Kidney (tissue), 13 donors: ENCODE measurements at regions not wholly inside any gene's neighbourhood (a gene's known extent, or its start where the extent isn't known, plus 50 kb on each side); places are given as distances from the start of the nearest gene placed in this dataset.

Source experiments
- DNase-seq, 5 donors: peaks; one replicate each; pipeline ENCODE4 v3.0.0-alpha.2; 2013 to 2020
- FAIRE-seq: peaks from 2 replicates; lab custom pipeline; 2012; peaks lifted over from hg19 to GRCh38; lab: Jason Lieb, UNC
- H3K27ac ChIP-seq, 2 donors: one replicate each; pipeline ENCODE4 v1.7.0; 2013; ENCODE audit warnings: low read depth in 2 of 2, low read length in 2 of 2, inconsistent platforms in 1 of 2
- H3K27me3 ChIP-seq: one replicate; pipeline ENCODE4 v1.7.1; 2013; ENCODE audit warnings: low read length, inconsistent platforms; ENCODE audit not compliant: control insufficient read depth, insufficient read depth
- H3K36me3 ChIP-seq, 3 donors: one replicate each; pipeline versions ENCODE4 v1.7.0 to v1.7.1; 2013; ENCODE audit warnings: low read length in 3 of 3, control low read depth in 1 of 3, inconsistent platforms in 1 of 3; ENCODE audit not compliant: insufficient read depth in 3 of 3, control insufficient read depth in 2 of 3
- H3K4me1 ChIP-seq, 3 donors: one replicate each; pipeline versions ENCODE4 v1.7.0 to v1.7.1; 2013; ENCODE audit warnings: low read length in 3 of 3, inconsistent platforms in 1 of 3, low read depth in 1 of 3; ENCODE audit not compliant: control insufficient read depth in 2 of 3, insufficient read depth in 2 of 3
- H3K4me3 ChIP-seq, 3 donors: one replicate each; pipeline versions ENCODE4 v1.7.0 to v1.8.1; 2013; ENCODE audit warnings: low read length in 3 of 3, control low read depth in 1 of 3, inconsistent platforms in 1 of 3
- H3K9ac ChIP-seq, 3 donors: one replicate each; pipeline versions ENCODE4 v1.7.0 to v1.7.1; 2013; ENCODE audit warnings: low read length in 3 of 3, control low read depth in 1 of 3, inconsistent platforms in 1 of 3
- H3K9me3 ChIP-seq, 3 donors: one replicate each; pipeline versions ENCODE4 v1.7.0 to v1.7.1; 2013; ENCODE audit warnings: low read length in 3 of 3, control low read depth in 1 of 3, inconsistent platforms in 1 of 3; ENCODE audit not compliant: control insufficient read depth in 2 of 3, insufficient read depth in 1 of 3
- CTCF ChIP-seq: IDR thresholded peaks from 3 replicates; pipeline ENCODE4 v1.5.1; 2012; ENCODE audit warnings: mild to moderate bottlenecking, moderate library complexity, borderline replicate concordance; ENCODE audit not compliant: insufficient read depth; ENCODE audit errors: extremely low read depth
- intact Hi-C: fragments of 100-400 bp; cut with DNase I; formaldehyde crosslinking; loops from one replicate; pipeline ENCODE4 v1.11.1; 2022
- donor health status: control.
- donor health status: control.
- donor health status: control.
- donor health status: control.
- donor health status: control.
- donor health status: DM: yes; HTN: yes; CAD: no.
- donor health status: Normal renal cell carcinoma (clear cell type).

GRCh38 chr20:40766790-40767614 lies 78.0 kb upstream of the MAFB start:
- Histone ChIP-seq H3K4me1 (peaks cover 0 to 6% (median 0%) of the 10 kb centered on the region in 3 donors), H3K9ac (no peak overlapping the region), H3K27ac (no peak overlapping the region), H3K36me3 (no peaks in the 10 kb centered on the region), H3K4me3 (no peak overlapping the region), H3K27me3 (no peaks in the 10 kb centered on the region), H3K9me3 (no peaks in the 10 kb centered on the region)
- TF ChIP-seq CTCF, result no peak
- DNase-seq (no peak), FAIRE-seq (no peak)
- intact Hi-C loops, result no loop called here

GRCh38 chr20:40767615-40767924 lies 78.5 kb upstream of the MAFB start:
- H3K4me3 ChIP-seq, result no peak overlapping the region
- H3K27me3 ChIP-seq, result no peaks in the 10 kb centered on the region
- no peak overlapping the region for H3K27ac ChIP-seq
- H3K4me1 ChIP-seq, result peaks cover 0 to 8% (median 0%) of the 10 kb centered on the region in 3 donors
- H3K9ac ChIP-seq, result no peak overlapping the region
- H3K9me3 ChIP-seq, result no peaks in the 10 kb centered on the region
- TF ChIP-seq CTCF, result no peak
- DNase-seq (peak in 1 of 5 donors; percentile 9), FAIRE-seq (no peak)
- intact Hi-C loops, result no loop called here
- no peaks in the 10 kb centered on the region for H3K36me3 ChIP-seq

GRCh38 chr20:40768105-40768504 lies 79.1 kb upstream of the MAFB start:
- intact Hi-C loops, result no loop called here
- TF ChIP-seq CTCF, result no peak
- Histone ChIP-seq H3K36me3 (no peaks in the 10 kb centered on the region), H3K27ac (no peak overlapping the region), H3K9me3 (no peaks in the 10 kb centered on the region), H3K4me3 (no peak overlapping the region), H3K4me1 (peaks cover 0 to 8% (median 0%) of the 10 kb centered on the region in 3 donors), H3K27me3 (no peaks in the 10 kb centered on the region), H3K9ac (no peak overlapping the region)
- no peak for FAIRE-seq
- DNase-seq, result peak in 1 of 5 donors; percentile 1
